IMR-90 (cell line): ENCODE measurements at regions not wholly inside any gene's neighbourhood (a gene's known extent, or its start where the extent isn't known, plus 50 kb on each side); places are given as distances from the start of the nearest gene placed in this dataset.

Experiments
- ATAC-seq: fragments of 200-7000 bp; cut with Tn5 transposase; 2 replicates; pipeline ENCODE4 v1.9.1; 2020; ENCODE audit warnings: low read depth, mild to moderate bottlenecking, moderate library complexity
- BruUV-seq: library from RNA; stranded (reverse); fragments of 400-500 nt; replicated peaks from 2 replicates; lab custom pipeline; 2021; lab: Mats Ljungman, UMichigan
- CTCF ChIA-PET: fragments of 300-600 bp; formaldehyde crosslinking; extraction: SDS; loops from one replicate; lab custom pipeline; 2021; ENCODE audit warnings: antibody characterized with exemption; lab: Yijun Ruan, JAX
- POLR2A ChIA-PET: fragments of 300-600 bp; sonication (Branson Sonifier 250); formaldehyde crosslinking; loops from one replicate; lab custom pipeline; 2022; ENCODE audit warnings: antibody characterized with exemption; ENCODE audit not compliant: unreplicated experiment; lab: Charles Lee
- DNase-seq: peaks from one replicate; pipeline ENCODE4 v3.0.0; 2013
- H2AFZ ChIP-seq: replicated peaks from 2 replicates; pipeline ENCODE3; 2013; ENCODE audit warnings: low read length, mild to moderate bottlenecking; ENCODE audit not compliant: poor library complexity
- H2AK5ac ChIP-seq: 2 replicates; pipeline ENCODE4 v1.6.1; 2013; ENCODE audit warnings: low read depth, low read length, inconsistent platforms
- H2AK9ac ChIP-seq: replicated peaks from 2 replicates; pipeline ENCODE3; 2013; ENCODE audit warnings: mild to moderate bottlenecking, low read depth, low read length, moderate library complexity; ENCODE audit not compliant: poor library complexity
- H2BK120ac ChIP-seq: 2 replicates; pipeline ENCODE4 v1.6.1; 2013; ENCODE audit warnings: low read depth, low read length, inconsistent platforms
- H2BK15ac ChIP-seq: 3 replicates; pipeline ENCODE4 v1.6.1; 2013; ENCODE audit warnings: low read depth, low read length, inconsistent platforms
- H2BK20ac ChIP-seq: 2 replicates; pipeline ENCODE4 v1.6.1; 2013; ENCODE audit warnings: low read depth, mild to moderate bottlenecking, inconsistent platforms, low read length, moderate library complexity
- H2BK5ac ChIP-seq: 2 replicates; pipeline ENCODE4 v1.6.1; 2013; ENCODE audit warnings: mild to moderate bottlenecking, low read depth, low read length, inconsistent platforms; ENCODE audit not compliant: poor library complexity, severe bottlenecking
- H3K14ac ChIP-seq: replicated peaks from 2 replicates; pipeline ENCODE4 v1.6.1; 2013; ENCODE audit warnings: low read depth, low read length, inconsistent platforms
- H3K18ac ChIP-seq: 2 replicates; pipeline ENCODE4 v1.6.1; 2013; ENCODE audit warnings: low read depth, low read length, control low read depth
- H3K23ac ChIP-seq: 2 replicates; pipeline ENCODE4 v1.6.1; 2013; ENCODE audit warnings: low read depth, low read length, inconsistent platforms
- H3K27ac ChIP-seq: 2 replicates; pipeline ENCODE4 v1.5.1; 2013; ENCODE audit warnings: mild to moderate bottlenecking, control low read depth, low read length; ENCODE audit not compliant: insufficient read depth
- H3K27me3 ChIP-seq: 2 replicates; pipeline ENCODE4 v1.6.1; 2013; ENCODE audit warnings: low read length; ENCODE audit not compliant: control insufficient read depth, insufficient read depth
- H3K36me3 ChIP-seq: 2 replicates; pipeline ENCODE4 v1.6.1; 2013; ENCODE audit warnings: low read length, mixed read lengths; ENCODE audit not compliant: control insufficient read depth, insufficient read depth
- H3K4ac ChIP-seq: 2 replicates; pipeline ENCODE4 v1.6.1; 2013; ENCODE audit warnings: low read depth, low read length, inconsistent platforms
- H3K4me1 ChIP-seq: 2 replicates; pipeline ENCODE4 v1.6.1; 2013; ENCODE audit warnings: low read length, mixed read lengths; ENCODE audit not compliant: control insufficient read depth, insufficient read depth
- H3K4me2 ChIP-seq: 2 replicates; pipeline ENCODE4 v1.6.1; 2013; ENCODE audit warnings: low read depth, mild to moderate bottlenecking, control low read depth, low read length, moderate library complexity
- H3K4me3 ChIP-seq: 2 replicates; pipeline ENCODE4 v1.5.1; 2013; ENCODE audit warnings: low read depth, mild to moderate bottlenecking, control low read depth, low read length, moderate library complexity; ENCODE audit not compliant: insufficient read depth
- H3K56ac ChIP-seq: 2 replicates; pipeline ENCODE4 v1.6.1; 2013; ENCODE audit warnings: low read length, inconsistent platforms; ENCODE audit not compliant: insufficient read depth; ENCODE audit errors: extremely low read depth
- H3K79me1 ChIP-seq, 2 experiments: 2 replicates each; pipeline ENCODE4 v1.6.1; 2013; ENCODE audit warnings: low read length in 2 of 2, inconsistent platforms in 1 of 2, low read depth in 1 of 2
- H3K9ac ChIP-seq: 2 replicates; pipeline ENCODE4 v1.6.1; 2013; ENCODE audit warnings: low read depth, low read length, control low read depth
- H3K9me1 ChIP-seq: 2 replicates; pipeline ENCODE4 v1.6.1; 2013; ENCODE audit warnings: low read length, inconsistent platforms; ENCODE audit not compliant: insufficient read depth
- H3K9me3 ChIP-seq: 2 replicates; pipeline ENCODE4 v1.6.1; 2013; ENCODE audit warnings: low read length; ENCODE audit not compliant: control insufficient read depth, insufficient read depth
- H4K20me1 ChIP-seq: 2 replicates; pipeline ENCODE4 v1.6.1; 2013; ENCODE audit warnings: low read length, inconsistent platforms; ENCODE audit not compliant: insufficient read depth
- H4K5ac ChIP-seq: 2 replicates; pipeline ENCODE4 v1.6.1; 2013; ENCODE audit warnings: mild to moderate bottlenecking, low read depth, low read length, control low read depth
- H4K8ac ChIP-seq, 2 experiments: 2 replicates each; pipeline ENCODE4 v1.6.1; 2013; ENCODE audit warnings: low read depth in 2 of 2, low read length in 2 of 2, control low read depth in 1 of 2, inconsistent platforms in 1 of 2
- H4K91ac ChIP-seq: 2 replicates; pipeline ENCODE4 v1.6.1; 2013; ENCODE audit warnings: low read depth, low read length, inconsistent platforms; ENCODE audit not compliant: insufficient read depth
- BHLHE40 ChIP-seq: fragments of 150-350 bp; IDR thresholded peaks from 2 replicates; pipeline ENCODE4 v1.6.1; 2016; ENCODE audit warnings: mild to moderate bottlenecking, low read depth, low read length
- CEBPB ChIP-seq: IDR thresholded peaks from 2 replicates; pipeline ENCODE4 v1.6.1; 2012; ENCODE audit warnings: low read depth, low read length, improper control_type of control experiment
- CHD1 ChIP-seq: IDR thresholded peaks from 2 replicates; pipeline ENCODE4 v1.6.1; 2012; ENCODE audit warnings: low read depth, low read length, improper control_type of control experiment
- CTCF ChIP-seq: conservative IDR thresholded peaks from 2 replicates; pipeline ENCODE4 v1.5.1; 2012; ENCODE audit warnings: mild to moderate bottlenecking, low read depth, low read length, improper control_type of control experiment
- ELK1 ChIP-seq: fragments of 150-350 bp; IDR thresholded peaks from 2 replicates; pipeline ENCODE4 v1.6.1; 2016; ENCODE audit warnings: low read depth, mild to moderate bottlenecking, low read length, moderate library complexity, borderline replicate concordance
- FOS ChIP-seq: fragments of 150-350 bp; IDR thresholded peaks from 2 replicates; pipeline ENCODE4 v1.6.1; 2016; ENCODE audit warnings: low read depth, low read length
- MAFK ChIP-seq: IDR thresholded peaks from 2 replicates; pipeline ENCODE4 v1.6.1; 2012; ENCODE audit warnings: low read depth, low read length, improper control_type of control experiment
- MAZ ChIP-seq: IDR thresholded peaks from 2 replicates; pipeline ENCODE4 v1.6.1; 2012; ENCODE audit warnings: low read depth, mild to moderate bottlenecking, low read length, improper control_type of control experiment, moderate library complexity, borderline replicate concordance
- MXI1 ChIP-seq: IDR thresholded peaks from 2 replicates; pipeline ENCODE4 v1.6.1; 2012; ENCODE audit warnings: low read depth, mild to moderate bottlenecking, low read length, moderate library complexity, borderline replicate concordance
- NFE2L2 ChIP-seq: fragments of 150-350 bp; IDR thresholded peaks from 2 replicates; pipeline ENCODE4 v1.6.1; 2016; ENCODE audit warnings: low read depth, mild to moderate bottlenecking, low read length
- POLR2A ChIP-seq: IDR thresholded peaks from 2 replicates; pipeline ENCODE4 v1.6.1; 2012; ENCODE audit warnings: mild to moderate bottlenecking, low read depth, low read length
- RAD21 ChIP-seq: IDR thresholded peaks from 2 replicates; pipeline ENCODE4 v1.6.1; 2012; ENCODE audit warnings: low read length, improper control_type of control experiment
- RCOR1 ChIP-seq: IDR thresholded peaks from 2 replicates; pipeline ENCODE4 v1.6.1; 2012; ENCODE audit warnings: mild to moderate bottlenecking, low read length, improper control_type of control experiment; ENCODE audit not compliant: insufficient replicate concordance
- RFX5 ChIP-seq: IDR thresholded peaks from 2 replicates; pipeline ENCODE4 v1.8.0; 2012; ENCODE audit warnings: low read depth, mild to moderate bottlenecking, low read length, moderate library complexity
- SMC3 ChIP-seq: fragments of 150-350 bp; IDR thresholded peaks from 2 replicates; pipeline ENCODE4 v1.6.1; 2016; ENCODE audit warnings: low read depth, mild to moderate bottlenecking, antibody characterized with exemption, low read length, moderate library complexity
- USF2 ChIP-seq: fragments of 150-350 bp; IDR thresholded peaks from 2 replicates; pipeline ENCODE4 v1.6.1; 2017; ENCODE audit warnings: mild to moderate bottlenecking, antibody characterized with exemption, low read length, low read depth
- WGBS, 2 experiments: methylation state at CpG; one replicate each; pipeline versions ENCODE4 v1.1.5 to v1.1.7; 2013; ENCODE audit warnings: missing lambda C conversion rate in 2 of 2; ENCODE audit not compliant: insufficient read length in 1 of 2; ENCODE audit errors: extremely low coverage in 2 of 2; 5-methylcytosine and 5-hydroxymethylcytosine counted together
- dilution Hi-C: fragments of 300-500 bp; cut with HindIII; formaldehyde crosslinking; loops from one replicate; pipeline ENCODE4 v1.14.3; 2018; ENCODE audit warnings: low sequenced_read_pairs; ENCODE audit not compliant: unreplicated experiment
- in situ Hi-C: fragments of 300-500 bp; cut with MboI; formaldehyde crosslinking; loops from 3 replicates; pipeline ENCODE4 v1.14.3; 2019; ENCODE audit warnings: low sequenced_read_pairs, inconsistent platforms, mixed read lengths
- intact Hi-C: fragments of 100-400 bp; cut with micrococcal nuclease; formaldehyde crosslinking; loops from 2 replicates; pipeline ENCODE4 v1.10.0; 2022

DNA sequence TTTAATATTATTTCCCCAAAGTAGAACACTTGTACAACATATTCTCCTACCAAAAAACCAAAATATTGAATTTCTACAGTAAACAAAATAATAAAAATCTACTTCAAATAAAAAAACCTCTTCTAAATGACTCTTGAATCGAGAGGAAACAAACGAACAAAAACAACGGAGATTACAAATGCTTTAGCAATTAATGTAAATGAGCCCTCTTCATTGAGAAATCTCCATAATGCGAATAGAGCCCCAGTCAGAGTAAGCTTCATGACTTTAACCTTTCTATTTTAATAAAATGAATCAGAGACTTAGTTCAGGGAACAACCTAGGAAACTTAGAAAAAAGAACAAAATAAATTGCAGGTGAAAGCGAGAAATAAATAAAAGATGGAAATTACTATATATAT lies 129.3 kb upstream of the SEMA6A start:
- no peak for ATAC-seq
- no peak for TF ChIP-seq RFX5
- no peak for TF ChIP-seq USF2
- TF ChIP-seq CEBPB = no peak
- no peak for TF ChIP-seq FOS
- TF ChIP-seq SMC3 = no peak
- TF ChIP-seq BHLHE40 = no peak
- no peak for TF ChIP-seq NFE2L2
- TF ChIP-seq CTCF = no peak
- TF ChIP-seq RCOR1 = no peak
- TF ChIP-seq POLR2A = no peak
- TF ChIP-seq MAZ = no peak
- no peak for TF ChIP-seq RAD21
- TF ChIP-seq MXI1 = no peak
- TF ChIP-seq CHD1 = no peak
- TF ChIP-seq MAFK = no peak
- TF ChIP-seq ELK1 = no peak
- H3K36me3 ChIP-seq = no peaks in the 10 kb centered on the region

More for the DNA sequence above, 129.3 kb upstream of the SEMA6A start:
- Histone ChIP-seq H2AK9ac (no peak overlapping the region), H3K56ac (no peak overlapping the region), H2BK20ac (no peak overlapping the region), H3K27ac (no peak overlapping the region), H3K4me1 (no peaks in the 10 kb centered on the region), H4K5ac (no peak overlapping the region), H4K91ac (no peak overlapping the region), H3K4ac (no peak overlapping the region), H3K9me3 (no peaks in the 10 kb centered on the region), H4K20me1 (no peaks in the 10 kb centered on the region), H2AK5ac (no peak overlapping the region), H3K79me1 (no peaks in the 10 kb centered on the region), H2AFZ (no peak overlapping the region), H2BK120ac (no peak overlapping the region), H3K9me1 (no peaks in the 10 kb centered on the region), H3K4me2 (no peak overlapping the region), H3K23ac (no peak overlapping the region), H2BK15ac (no peak overlapping the region), H3K4me3 (no peak overlapping the region), H3K14ac (no peak overlapping the region), H2BK5ac (no peak overlapping the region), H3K18ac (no peak overlapping the region), H3K9ac (no peak overlapping the region), H3K27me3 (no peaks in the 10 kb centered on the region), H4K8ac (no peak overlapping the region)
- no TSS peak for BruUV-seq
- no peak for DNase-seq
- in situ Hi-C loops (no loop called here), dilution Hi-C loops (no loop called here), intact Hi-C loops (loop anchor here (5.0 kb wide), 1 partner anchor 1533 kb away; no protein-coding TSS in a partner anchor)
- no CpG with 5 or more reads among the region's 5 CpGs for WGBS, 2 experiments
- CTCF ChIA-PET = no interaction called here
- POLR2A ChIA-PET = no interaction called here
